HCT116 (cell line): ENCODE measurements at regions not wholly inside any gene's neighbourhood (a gene's known extent, or its start where the extent isn't known, plus 50 kb on each side); places are given as distances from the start of the nearest gene placed in this dataset.

Experiments used
- EGR1 ChIP-seq: IDR thresholded peaks from 2 replicates; pipeline ENCODE4 v1.6.1; 2012; ENCODE audit warnings: low read depth
- FOSL1 ChIP-seq: IDR thresholded peaks from 2 replicates; pipeline ENCODE4 v1.6.1; 2012; ENCODE audit warnings: low read depth
- JUND ChIP-seq: IDR thresholded peaks from 2 replicates; pipeline ENCODE4 v1.6.1; 2012
- POLR2A ChIP-seq: IDR thresholded peaks from 2 replicates; pipeline ENCODE4 v1.7.0; 2011; ENCODE audit warnings: borderline replicate concordance; ENCODE audit not compliant: insufficient read depth, insufficient read length; ENCODE audit errors: extremely low read depth
- YY1 ChIP-seq: IDR thresholded peaks from 2 replicates; pipeline ENCODE4 v1.6.1; 2011; ENCODE audit warnings: low read length, low read depth, moderate library complexity, mild to moderate bottlenecking; ENCODE audit not compliant: insufficient replicate concordance; ENCODE audit errors: extremely low read depth
- TF ChIP-seq, protein P1 (sequence below): IDR thresholded peaks from 2 replicates; pipeline ENCODE4 v1.6.1; 2012
- TF ChIP-seq, protein P2 (sequence below), 3 experiments: fragments of 200-600 bp in 1 of 3; sonication (generic) in 1 of 3; IDR thresholded peaks in 2 of 3; conservative IDR thresholded peaks in 1 of 3; 2 replicates each; pipeline ENCODE4 v1.5.1; 2012 to 2017; ENCODE audit warnings: low read depth in 2 of 3, low read length in 2 of 3, antibody characterized with exemption in 1 of 3, borderline replicate concordance in 1 of 3, control low read depth in 1 of 3, mild to moderate bottlenecking in 1 of 3, mixed read lengths in 1 of 3, mixed run types in 1 of 3, moderate library complexity in 1 of 3; ENCODE audit not compliant: insufficient read depth in 1 of 3
- TF ChIP-seq, protein P3 (sequence below): IDR thresholded peaks from 2 replicates; pipeline ENCODE4 v1.6.1; 2012

DNA sequence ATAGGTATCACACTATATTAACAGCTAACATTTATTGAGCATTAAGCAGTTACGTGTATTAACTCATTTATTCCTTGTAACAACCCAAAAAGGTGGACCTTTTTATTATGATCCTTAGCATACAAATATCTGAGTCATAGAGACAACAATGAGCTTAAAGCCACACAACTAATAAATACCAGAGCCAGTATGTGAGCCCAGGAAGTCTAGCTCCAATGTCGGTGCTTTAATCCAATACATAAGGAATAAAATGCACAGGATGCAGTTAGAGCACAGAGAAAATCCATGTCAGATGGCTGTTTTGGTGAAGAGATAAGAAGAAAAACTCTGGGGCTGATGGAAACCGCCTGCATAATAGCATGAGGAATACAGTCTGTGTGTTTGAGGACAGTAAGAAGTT is 888.6 kb downstream of the TMTC2 start:
- TF ChIP-seq YY1: no peak
- TF ChIP-seq, protein P1, sequence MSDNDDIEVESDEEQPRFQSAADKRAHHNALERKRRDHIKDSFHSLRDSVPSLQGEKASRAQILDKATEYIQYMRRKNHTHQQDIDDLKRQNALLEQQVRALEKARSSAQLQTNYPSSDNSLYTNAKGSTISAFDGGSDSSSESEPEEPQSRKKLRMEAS: no peak
- TF ChIP-seq POLR2A: no peak
- TF ChIP-seq, protein P2, sequence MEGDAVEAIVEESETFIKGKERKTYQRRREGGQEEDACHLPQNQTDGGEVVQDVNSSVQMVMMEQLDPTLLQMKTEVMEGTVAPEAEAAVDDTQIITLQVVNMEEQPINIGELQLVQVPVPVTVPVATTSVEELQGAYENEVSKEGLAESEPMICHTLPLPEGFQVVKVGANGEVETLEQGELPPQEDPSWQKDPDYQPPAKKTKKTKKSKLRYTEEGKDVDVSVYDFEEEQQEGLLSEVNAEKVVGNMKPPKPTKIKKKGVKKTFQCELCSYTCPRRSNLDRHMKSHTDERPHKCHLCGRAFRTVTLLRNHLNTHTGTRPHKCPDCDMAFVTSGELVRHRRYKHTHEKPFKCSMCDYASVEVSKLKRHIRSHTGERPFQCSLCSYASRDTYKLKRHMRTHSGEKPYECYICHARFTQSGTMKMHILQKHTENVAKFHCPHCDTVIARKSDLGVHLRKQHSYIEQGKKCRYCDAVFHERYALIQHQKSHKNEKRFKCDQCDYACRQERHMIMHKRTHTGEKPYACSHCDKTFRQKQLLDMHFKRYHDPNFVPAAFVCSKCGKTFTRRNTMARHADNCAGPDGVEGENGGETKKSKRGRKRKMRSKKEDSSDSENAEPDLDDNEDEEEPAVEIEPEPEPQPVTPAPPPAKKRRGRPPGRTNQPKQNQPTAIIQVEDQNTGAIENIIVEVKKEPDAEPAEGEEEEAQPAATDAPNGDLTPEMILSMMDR (IDR thresholded peaks at IDR 0.05 in 2 of 3, conservative IDR thresholded peaks at IDR 0.05 in 1 of 3; ENCODE audit: borderline replicate concordance in 1 of 3, insufficient read depth in 1 of 3, low read depth in 2 of 3, low read length in 2 of 3): no peak
- TF ChIP-seq JUND: no peak
- TF ChIP-seq FOSL1: no peak
- no peak for TF ChIP-seq EGR1
- TF ChIP-seq, protein P3, sequence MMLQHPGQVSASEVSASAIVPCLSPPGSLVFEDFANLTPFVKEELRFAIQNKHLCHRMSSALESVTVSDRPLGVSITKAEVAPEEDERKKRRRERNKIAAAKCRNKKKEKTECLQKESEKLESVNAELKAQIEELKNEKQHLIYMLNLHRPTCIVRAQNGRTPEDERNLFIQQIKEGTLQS: no peak
